NCI-H128 (cell line): ENCODE measurements at regions not wholly inside any gene's neighbourhood (a gene's known extent, or its start where the extent isn't known, plus 50 kb on each side); places are given as distances from the start of the nearest gene placed in this dataset.

Source experiments
- DNase-seq: peaks from one replicate; lab custom pipeline; 2025; ENCODE audit not compliant: unreplicated experiment; lab: John Stamatoyannopoulos, UW

- DNase-seq, result no peak
Measured at GRCh38 chr1:69497441-69498221, 70.1 kb upstream of the LRRC7 start.

GRCh38 chr1:69498711-69499110, 69.0 kb upstream of the LRRC7 start:
- no peak for DNase-seq

- DNase-seq, result no peak
Measured at GRCh38 chr1:69499203-69499803, 68.4 kb upstream of the LRRC7 start.

GRCh38 chr1:69502991-69503390, 64.7 kb upstream of the LRRC7 start:
- DNase-seq, result no peak

GRCh38 chr1:69504730-69505252, 62.9 kb upstream of the LRRC7 start:
- DNase-seq, result no peak

GRCh38 chr1:69506311-69506710, 61.4 kb upstream of the LRRC7 start:
- no peak for DNase-seq

GRCh38 chr1:69506721-69507120, 61.0 kb upstream of the LRRC7 start:
- no peak for DNase-seq

GRCh38 chr1:69510026-69510425, 57.7 kb upstream of the LRRC7 start:
- no peak for DNase-seq

GRCh38 chr1:69511426-69512192, 56.1 kb upstream of the LRRC7 start:
- no peak for DNase-seq

GRCh38 chr1:69513601-69514000, 54.1 kb upstream of the LRRC7 start:
- DNase-seq, result no peak
